Stromal cell of bone marrow (primary cell): ENCODE measurements at regions not wholly inside any gene's neighbourhood (a gene's known extent, or its start where the extent isn't known, plus 50 kb on each side); places are given as distances from the start of the nearest gene placed in this dataset.
"Not testable (repeated sequence)": the region's sequence is repeated elsewhere in the genome, so short reads cannot be mapped to it uniquely, and the experiment has no call there.

Experiments used
- DNase-seq: peaks from one replicate; pipeline ENCODE4 v3.0.0-alpha.2; 2012; ENCODE audit warnings: low read depth

DNA sequence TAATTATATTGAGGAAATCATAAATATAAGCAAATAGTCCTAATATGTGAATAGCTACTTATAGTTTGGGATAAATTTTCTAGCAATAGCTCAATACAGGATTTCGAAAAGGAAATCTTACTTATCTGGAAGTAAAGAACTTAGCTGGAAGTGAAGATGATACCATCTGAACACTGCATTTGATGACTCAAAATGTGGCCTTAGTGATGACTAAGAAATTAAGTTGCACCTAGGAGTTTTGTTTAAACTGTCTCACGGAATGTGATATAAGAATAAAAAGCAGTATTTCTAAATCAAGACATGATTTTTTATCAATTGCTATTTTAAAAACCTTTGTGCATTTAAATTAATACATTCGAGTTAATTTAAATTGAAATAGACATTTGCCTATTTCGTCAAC, 91.2 kb downstream of the EOMES start:
- no peak for DNase-seq

DNA sequence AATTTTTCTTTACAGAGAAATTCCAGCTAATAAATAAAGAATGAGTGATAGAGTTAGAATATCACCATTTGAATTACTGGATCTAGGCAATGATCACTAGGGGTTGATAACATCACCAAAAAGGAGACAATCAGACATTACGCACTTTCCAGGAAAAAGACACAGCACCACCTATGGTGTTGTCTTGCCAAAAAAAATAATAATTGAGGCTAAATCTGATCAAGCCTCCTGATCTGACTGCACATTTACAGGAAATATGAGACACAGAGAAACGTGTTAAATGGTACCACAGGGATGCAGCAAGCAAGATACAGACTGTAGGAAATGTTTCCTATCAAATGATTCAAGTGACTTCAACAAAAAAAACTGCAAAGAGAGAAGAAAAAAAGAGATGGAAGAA, 92.8 kb downstream of the EOMES start:
- no peak for DNase-seq

DNA sequence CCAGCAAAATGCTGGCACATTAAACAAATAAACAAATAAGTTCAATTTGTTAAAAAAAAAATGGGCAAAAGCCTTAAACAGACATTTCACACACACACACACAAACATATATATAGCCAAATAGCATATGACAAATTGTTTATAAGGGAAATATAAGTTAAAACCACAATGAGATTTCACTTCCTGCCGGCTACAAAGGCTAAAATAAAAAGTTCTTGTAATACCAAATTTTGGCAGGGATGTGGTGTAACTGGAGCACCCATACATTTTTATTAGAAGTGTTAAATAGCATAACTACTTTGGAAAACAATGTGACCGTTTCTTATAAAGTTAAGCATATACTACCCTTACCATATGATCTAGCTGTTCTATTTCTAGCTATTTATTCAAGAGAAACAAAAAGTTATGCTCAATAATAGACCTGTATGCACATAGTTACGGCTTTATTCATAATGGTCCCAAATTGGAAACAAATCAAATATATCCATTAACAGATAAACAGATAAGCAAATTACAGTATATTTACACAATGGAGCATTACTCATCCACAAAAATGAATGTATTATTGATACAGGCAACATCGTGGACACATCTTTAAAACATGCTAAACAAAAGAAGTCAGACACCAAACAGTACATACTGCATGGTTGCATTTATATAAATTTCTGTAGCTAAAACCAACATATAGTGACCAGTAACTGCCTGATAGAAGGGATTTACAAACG, 93.9 kb downstream of the EOMES start:
- DNase-seq = no peak

DNA sequence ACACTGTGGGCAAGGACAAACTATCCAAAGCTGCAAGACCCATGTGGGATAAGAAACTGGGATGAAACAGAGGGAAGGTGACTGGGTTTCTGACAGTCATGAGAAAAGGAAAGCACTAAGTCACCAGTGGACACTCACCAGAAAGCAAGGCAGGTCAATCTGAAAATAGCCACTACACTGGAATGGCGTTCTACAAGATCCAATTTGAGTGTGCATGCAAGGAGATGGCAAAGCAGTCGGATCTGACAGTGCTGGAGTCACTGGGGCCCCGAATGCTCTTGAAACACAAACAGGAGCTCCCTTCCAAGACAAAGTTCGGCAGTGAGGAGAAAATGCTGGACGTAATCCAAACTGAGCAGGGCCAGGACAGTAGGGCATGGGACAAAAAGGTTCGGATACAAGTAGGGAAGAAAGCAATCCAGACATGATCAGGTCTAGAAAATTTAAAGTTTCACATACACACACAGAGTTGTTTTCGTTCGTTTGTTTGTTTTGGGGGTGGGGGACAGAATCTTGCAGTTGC, 95.5 kb downstream of the EOMES start:
- no peak for DNase-seq

DNA sequence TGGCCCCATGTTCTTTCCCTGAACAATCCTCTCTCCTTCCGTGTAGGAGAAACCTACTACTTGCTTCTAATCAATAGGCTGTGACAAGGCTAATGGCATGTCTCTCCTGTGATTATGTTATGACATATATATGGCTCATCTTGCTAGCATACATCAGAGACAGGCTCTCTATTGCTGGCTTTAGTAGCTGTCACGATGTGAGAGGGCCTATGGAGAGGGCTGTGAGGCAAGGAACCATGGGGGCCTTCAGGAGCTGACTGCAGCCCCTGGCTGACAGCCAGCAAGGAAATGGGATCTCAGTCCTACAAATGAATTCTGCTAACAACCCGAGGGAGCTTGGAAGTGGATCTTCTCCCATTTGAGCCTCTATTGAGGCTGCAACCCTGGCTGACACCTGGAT, 96.3 kb downstream of the EOMES start:
- DNase-seq = no peak

DNA sequence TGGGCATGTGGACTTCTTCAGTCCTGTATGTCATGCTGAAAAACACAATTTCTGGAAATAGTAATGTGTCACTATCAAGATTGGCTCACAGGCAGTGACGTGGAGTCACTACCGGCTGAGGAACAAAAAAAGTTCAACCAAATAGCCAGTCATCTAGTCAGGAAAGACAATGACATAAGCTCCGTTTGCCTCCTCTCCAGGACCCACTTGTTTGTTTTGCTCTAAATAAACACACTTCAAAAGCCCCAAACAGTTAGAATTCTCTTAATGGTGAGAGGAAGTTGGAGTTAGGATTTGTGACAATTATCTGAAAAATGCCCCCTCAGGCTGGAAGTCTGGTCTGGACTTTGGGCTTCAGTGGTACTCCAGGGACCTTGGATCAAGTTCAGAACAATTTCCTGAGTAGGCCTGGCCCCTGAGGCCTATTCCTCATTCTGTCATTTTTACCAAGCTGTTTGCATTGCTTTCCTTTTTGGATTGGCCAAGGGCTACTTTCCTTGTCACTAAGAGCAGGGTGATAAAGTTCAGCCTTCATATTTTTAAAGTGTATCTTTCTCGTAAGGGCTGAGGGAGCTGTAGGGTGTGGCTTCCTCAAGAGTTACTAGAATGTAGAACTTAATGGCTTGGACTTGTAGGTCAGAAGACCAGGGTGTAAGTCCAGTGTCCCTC, 98.9 kb downstream of the EOMES start:
- peak; percentile 48 for DNase-seq

DNA sequence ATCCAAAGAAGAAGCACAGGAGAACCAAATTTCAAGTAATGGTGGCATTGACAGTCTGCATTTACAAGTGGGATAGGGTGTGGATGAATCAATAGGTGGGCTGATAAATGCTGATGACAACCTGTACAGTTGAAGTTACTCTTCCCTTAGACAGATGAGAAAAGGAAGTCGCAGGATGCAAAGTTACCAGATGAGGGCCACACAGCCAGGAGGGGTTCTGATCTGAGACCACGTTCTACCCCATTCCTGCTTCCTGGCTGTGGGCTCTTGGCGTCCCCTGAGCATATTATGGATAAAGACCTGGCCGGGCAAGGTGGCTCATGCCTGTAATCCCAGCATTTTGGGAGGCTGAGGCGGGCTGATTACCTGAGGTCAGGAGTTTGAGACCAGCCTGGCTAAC, 104.6 kb downstream of the EOMES start:
- no peak for DNase-seq

DNA sequence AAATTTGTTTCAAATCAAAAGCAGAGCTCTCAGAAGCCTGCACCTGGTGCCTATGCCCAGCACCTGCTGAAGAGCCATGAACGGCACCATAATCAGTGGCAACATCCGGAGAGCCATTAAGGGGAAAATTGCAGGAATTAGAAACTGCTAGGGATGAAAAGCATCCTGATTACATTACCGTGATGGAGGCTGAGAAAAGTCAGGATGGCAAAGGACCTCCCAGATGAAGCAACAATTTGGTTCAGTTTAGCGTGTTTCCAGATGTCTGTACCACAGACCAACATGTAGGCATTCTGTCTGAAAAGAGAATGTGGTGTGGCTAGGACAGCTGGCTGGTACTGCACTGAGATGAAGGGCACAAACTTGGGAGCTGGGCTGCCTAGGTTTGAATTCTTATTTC, 106.1 kb downstream of the EOMES start:
- DNase-seq = no peak

DNA sequence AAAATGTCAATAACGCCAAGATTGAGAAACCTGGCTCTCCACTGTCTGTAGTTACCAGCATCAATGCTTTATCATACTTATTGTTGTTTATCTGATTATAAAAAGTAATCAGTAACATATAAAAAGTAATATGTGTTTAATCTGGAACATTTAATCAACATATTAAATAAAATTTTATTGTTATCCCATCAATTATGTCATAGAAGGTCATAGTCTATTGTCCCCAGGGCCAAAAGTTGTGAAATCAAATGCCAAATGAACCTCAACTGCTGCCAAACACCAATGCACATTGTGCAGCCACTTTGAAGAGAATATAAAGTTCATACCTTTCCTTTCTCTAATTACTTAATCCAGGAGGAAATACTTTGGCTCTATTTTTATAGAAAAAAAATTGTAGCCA, 106.6 kb downstream of the EOMES start:
- DNase-seq = no peak

DNA sequence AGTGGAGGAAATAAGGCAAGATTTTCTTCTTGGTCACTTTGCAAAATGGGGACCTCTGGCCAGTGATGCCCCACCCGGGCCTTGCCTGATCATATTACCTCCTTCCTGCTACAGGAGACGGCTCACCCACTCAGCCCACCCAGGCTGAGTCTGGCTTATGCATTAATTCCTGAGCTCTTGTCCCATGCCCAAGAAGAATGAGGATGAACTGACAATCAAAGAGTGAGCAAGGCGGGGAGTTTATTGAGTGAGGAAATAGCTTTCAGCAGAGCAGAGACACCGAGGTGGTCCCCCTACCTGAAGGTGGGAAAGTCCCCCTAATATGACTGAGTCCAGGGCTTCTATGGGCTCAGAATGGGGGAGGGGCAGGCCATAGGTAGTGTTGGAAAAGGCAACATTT, 107.5 kb downstream of the EOMES start:
- no peak for DNase-seq

DNA sequence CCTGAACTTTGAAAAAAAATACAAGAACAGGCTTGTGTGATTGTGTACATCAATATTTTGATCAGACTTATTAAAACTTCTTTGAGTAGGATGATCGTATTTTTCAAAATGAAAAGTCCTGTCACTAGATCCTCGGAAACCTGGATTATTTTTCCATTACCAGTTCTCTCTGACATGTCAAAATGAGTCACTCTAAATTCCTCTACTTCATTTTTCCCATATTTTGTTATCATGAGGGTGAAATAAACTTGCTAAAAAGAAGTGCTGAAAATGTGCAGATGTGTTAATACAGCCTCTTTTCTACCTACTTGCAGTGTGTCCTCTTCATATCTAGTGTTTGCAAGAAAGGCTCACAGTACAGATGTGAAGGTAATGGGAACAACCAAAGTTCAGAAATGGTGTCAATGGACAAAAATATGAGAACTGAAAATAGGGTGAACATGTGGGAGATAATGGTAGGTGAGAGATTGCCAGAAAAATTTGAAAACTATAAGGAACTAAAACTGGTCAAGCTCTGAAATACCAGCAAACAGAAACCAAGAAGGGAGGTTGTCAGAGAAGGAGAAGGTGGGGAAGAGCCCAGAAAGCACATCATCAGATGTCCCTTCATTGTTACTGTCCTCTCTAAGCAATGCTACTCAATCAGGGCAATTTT, 108.2 kb downstream of the EOMES start:
- no peak for DNase-seq

DNA sequence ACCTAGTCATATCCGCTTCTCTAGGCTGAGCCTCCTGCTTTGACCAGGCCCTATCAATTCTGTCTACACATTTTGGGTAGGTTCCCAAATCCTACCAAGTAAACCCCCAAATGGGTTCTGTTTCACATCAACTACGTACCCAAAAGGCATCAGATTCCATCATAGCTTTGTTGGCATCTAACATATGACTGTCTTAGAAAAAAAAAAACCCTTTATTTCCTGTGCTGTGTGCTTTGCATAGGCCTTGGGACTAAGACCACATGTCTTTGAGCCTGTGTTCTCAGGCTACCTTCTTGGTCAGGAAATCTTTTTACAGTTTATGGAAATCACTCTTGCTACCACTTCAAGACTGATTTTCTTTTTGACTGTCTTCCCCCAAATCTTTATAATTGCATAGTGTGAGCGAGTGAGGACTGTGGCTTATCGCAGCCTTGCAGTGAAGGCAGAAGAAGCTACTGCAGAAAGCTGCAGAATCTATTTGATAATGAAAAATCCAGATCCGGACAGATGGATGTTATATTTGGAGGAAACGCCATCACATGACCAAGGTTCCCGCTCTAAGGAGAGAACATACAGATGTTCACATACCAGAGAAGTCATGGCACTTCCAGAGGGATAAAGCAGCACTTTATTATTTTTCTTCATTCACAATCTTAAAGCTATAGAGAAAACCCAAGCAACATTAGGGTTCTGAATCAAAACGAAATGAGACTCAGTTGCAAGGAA, 111.2 kb downstream of the EOMES start:
- DNase-seq = no peak

DNA sequence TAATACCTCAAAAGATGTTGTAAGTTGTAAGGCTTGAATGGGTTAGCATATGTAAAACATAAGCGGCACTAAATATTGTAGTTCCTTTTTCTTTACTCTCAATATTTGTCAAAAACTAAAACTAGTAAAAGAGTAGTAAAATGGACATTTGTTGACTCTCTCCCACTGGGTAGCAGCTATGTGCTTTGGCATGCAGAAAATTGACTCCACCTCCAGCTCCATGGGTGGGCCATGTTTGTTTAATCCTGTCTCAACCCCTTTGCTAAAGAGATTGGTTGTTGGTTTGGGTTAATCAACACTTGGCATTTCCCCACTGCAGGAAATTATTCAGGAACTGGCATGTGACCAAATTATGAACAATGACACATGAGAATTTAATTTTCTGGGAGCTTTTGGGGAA, 114.8 kb downstream of the EOMES start:
- no peak for DNase-seq

DNA sequence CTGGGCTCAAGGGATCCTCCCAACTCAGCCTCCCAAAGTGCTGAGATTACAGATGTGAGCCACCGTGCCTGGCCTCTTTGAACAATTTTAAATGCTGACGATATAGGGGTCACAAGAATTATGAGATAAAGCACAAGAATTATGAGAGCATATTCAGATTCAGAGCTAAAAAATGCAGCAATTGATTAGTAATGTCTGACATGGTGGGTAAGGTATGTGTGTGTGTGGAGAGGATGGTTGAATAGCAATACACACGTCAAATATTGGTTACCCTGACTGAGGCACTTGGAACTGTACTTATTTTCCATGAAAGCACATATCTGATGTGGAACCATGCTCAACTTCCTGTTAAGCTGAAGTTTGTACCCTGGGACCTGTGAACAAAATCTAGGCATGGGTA, 115.6 kb downstream of the EOMES start:
- no peak for DNase-seq

DNA sequence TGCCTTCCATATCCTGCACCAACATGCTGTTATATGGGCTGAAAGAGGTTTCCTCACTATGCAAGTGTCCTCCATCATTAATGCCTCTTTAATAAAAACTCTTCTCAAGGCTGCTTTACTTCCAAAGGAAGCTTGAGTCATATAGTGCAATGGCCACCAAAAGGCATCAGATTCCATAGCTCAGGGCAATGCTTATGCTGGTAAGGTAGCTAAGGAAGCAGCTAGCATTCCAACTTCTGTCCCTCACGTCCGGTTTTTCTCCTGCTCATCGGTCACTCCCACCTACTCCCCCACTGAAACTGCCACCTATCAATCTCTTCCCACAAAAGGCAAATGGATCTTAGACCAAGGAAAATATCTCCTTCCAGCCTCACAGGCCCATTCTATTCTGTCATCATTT, 117.1 kb upstream of the SLC4A7 start:
- DNase-seq = not testable (repeated sequence)

DNA sequence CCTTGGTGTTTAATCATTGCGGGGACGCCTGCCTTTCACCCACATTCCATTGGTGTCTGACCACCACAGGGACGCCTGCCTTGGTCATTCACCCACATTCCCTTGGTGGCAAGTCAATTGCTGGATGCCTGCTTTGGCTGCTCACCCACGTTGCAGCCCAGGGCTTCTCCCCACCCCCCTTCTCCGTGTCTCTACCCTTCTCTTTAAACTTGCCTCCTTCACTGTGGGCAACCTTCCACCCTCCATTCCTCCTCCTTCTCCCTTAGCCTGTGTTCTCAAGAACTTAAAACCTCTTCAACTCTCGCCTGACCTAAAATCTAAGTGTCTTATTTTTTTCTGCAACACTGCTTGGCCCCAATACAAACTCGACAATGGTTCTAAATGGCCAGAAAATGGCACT, 115.6 kb upstream of the SLC4A7 start:
- DNase-seq = not testable (repeated sequence)

DNA sequence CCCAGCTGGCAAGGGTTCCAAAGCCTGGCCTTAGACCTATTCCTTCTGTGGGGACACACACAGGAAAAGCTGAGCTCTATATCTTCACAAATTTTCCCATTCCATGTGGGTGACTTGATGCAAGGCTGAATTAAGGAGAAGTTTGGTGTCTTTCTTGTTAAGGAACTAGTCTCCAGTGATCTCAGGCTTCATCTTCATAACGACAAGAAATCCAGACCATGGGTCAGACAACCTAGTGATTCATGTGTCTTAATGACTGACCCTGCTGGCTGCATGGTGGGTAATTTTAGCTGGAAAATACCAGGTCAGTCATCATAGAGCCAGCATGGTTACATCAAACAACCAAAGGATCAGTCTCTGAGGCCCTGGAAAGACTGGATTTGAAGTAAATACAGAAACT, 112.7 kb upstream of the SLC4A7 start:
- peak; percentile 57 for DNase-seq

DNA sequence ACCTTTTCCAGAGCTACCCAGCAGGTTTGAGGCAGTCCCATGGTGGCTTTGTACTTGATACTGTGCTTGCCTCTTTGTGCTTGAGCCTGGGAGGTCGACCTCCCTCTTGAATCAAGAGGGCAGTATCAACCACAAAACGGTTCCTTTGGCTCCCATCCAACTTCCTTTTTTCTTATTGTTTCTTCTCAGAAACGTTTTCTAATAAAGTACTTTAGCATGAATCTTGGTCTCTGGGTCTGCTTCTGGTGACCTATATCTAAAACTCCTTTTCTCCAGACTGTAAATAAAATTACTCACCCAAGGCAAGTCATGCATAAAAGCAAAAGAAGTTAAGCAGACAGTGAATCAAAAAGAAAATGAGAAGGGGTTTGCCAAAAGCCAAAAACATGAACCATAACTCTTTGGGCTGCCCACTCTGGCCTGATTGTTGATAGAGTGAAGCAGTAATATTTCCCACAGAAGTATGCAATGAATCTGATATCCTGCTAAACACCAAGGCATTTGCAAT, 112.2 kb upstream of the SLC4A7 start:
- peak; percentile 56 for DNase-seq

DNA sequence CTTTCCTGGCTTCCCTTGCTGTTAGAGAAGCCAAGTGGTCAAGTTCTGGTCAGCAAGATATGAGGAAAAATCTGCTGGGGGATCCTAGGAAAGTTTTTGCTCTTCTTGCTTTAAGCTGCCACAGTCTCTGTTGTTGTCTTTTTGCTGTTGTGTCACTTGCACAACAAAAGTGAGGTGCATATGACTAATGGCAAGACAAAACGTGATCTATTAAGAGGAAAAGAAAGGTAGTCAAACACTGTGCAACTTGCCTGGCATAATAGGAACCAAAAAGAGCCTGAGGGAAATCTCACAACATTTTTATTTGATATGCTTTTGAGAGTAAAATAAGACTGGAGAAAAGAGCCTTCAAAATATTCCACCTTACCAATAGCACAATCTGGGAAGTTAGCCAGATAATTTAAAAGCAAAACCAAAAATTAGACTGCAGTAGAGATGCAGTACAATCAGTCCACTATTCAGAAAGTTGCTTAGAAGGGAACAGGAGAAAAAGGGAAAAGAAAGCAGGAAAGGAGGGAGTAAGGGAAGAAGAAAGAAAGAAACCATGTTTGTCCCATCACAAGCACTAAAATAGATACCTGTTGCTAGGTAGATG, 110.0 kb upstream of the SLC4A7 start:
- DNase-seq = no peak

DNA sequence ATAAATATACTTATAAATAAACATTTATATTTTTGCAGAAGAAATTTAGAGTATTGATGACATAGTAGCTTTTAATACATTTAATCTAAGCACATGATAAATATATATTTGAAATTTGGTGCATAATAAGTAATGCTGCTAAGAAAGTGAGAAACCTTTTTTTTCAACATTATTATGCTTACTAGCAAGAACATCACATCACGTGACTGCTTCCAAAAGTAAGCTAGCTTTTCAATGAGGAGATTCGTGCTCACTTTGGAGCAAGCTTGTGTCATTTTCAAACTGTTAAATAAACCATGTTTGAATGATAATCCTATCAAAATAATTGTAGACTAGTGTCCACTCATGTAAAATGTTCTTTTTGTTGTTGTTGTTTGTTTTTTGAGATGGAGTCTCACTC, 109.0 kb upstream of the SLC4A7 start:
- no peak for DNase-seq

DNA sequence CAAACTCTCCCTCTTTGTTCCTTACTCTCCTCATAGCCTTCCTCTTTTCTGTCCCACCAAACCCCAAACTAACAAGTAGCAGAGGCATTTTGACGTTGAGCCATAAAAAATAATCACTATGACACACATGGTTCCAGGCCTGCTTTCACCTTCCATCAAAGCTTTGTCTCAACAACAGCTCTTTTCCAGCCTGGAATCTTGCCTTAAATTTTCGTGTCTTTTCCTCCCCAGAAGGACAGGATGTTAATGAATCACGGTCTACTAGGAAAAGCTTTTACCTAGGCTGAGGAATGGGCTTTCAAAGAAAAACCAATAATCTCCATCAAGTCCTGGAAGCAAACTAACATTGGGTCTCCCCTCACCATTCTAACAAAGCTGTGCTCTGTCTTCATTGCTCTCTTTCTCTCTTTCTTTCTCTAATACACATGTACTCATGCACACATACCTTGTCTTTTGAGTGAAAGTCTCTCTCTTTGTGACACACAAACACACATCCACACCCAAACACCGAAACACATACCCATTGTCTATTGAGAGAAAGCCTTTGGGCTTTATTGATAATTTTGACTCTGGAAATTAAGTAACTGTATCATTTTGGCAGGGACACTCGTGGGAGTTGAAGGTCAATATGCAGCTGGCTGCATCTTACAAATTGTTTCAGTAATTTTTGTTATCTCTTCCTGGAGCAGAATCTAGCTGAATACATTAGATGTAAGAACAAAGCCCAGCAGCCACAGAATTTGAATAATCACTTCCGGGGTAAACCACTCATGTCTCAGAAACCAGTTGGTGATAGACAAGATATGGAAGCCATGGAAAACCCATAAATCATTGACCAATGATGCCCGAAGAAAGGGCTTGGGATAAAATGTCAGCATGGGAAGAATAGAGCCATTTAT, 107.4 kb upstream of the SLC4A7 start:
- DNase-seq = no peak
